Ishikawa (cell line): ENCODE measurements at regions not wholly inside any gene's neighbourhood (a gene's known extent, or its start where the extent isn't known, plus 50 kb on each side); places are given as distances from the start of the nearest gene placed in this dataset.

Experiments
- CEBPB ChIP-seq: IDR thresholded peaks from 2 replicates; pipeline ENCODE4 v1.6.1; 2012
- CREB1 ChIP-seq: IDR thresholded peaks from 2 replicates; pipeline ENCODE4 v1.6.1; 2012; ENCODE audit warnings: low read depth
- EGR1 ChIP-seq: IDR thresholded peaks from 2 replicates; pipeline ENCODE4 v1.6.1; 2012
- EP300 ChIP-seq: IDR thresholded peaks from 2 replicates; pipeline ENCODE4 v1.6.1; 2012; ENCODE audit warnings: borderline replicate concordance
- FOXM1 ChIP-seq: IDR thresholded peaks from 2 replicates; pipeline ENCODE4 v1.6.1; 2012; ENCODE audit warnings: low read depth, borderline replicate concordance
- MAX ChIP-seq: IDR thresholded peaks from 2 replicates; pipeline ENCODE4 v1.6.1; 2012
- NFIC ChIP-seq: IDR thresholded peaks from 2 replicates; pipeline ENCODE4 v1.6.1; 2012
- RAD21 ChIP-seq: IDR thresholded peaks from 2 replicates; pipeline ENCODE4 v1.6.1; 2012; ENCODE audit warnings: low read depth
- TAF1 ChIP-seq: IDR thresholded peaks from 2 replicates; pipeline ENCODE4 v1.6.1; 2012; ENCODE audit warnings: low read depth, mild to moderate bottlenecking
- TCF12 ChIP-seq: IDR thresholded peaks from 2 replicates; pipeline ENCODE4 v1.6.1; 2012; ENCODE audit warnings: low read depth
- TEAD4 ChIP-seq: IDR thresholded peaks from 2 replicates; pipeline ENCODE4 v1.6.1; 2012
- YY1 ChIP-seq: IDR thresholded peaks from 2 replicates; pipeline ENCODE4 v1.6.1; 2012; ENCODE audit warnings: low read depth
- ZBTB7A ChIP-seq: IDR thresholded peaks from 2 replicates; pipeline ENCODE4 v1.6.1; 2012; ENCODE audit warnings: low read depth
- TF ChIP-seq, protein P1 (sequence below): IDR thresholded peaks from 2 replicates; pipeline ENCODE4 v1.6.1; 2012; ENCODE audit warnings: low read depth, mild to moderate bottlenecking

DNA sequence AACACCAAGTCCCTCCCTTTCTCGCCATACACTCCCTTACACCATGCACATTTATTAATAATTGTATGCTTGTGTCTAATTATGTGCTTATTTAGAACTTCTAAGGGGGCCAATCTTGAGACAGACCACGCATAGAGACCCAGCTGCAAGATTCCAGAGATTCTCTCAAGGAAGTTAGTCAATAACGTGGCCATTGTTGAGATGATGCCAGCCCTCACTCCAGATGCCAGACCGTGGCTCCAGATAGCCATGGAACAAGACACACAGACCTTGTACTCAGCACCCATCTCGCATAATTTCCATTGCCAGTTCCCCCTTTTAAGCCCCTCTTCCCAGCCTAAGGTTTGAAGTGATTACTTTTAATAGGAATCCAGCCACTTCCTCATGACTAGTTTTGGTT, 62.4 kb downstream of the DIRAS3 start:
- TF ChIP-seq FOXM1 (no peak), TAF1 (no peak), CEBPB (no peak), RAD21 (no peak), MAX (no peak), CREB1 (no peak), YY1 (no peak), TCF12 (no peak), EGR1 (no peak), EP300 (no peak), ZBTB7A (no peak), NFIC (no peak), TEAD4 (no peak)
- TF ChIP-seq, protein P1, sequence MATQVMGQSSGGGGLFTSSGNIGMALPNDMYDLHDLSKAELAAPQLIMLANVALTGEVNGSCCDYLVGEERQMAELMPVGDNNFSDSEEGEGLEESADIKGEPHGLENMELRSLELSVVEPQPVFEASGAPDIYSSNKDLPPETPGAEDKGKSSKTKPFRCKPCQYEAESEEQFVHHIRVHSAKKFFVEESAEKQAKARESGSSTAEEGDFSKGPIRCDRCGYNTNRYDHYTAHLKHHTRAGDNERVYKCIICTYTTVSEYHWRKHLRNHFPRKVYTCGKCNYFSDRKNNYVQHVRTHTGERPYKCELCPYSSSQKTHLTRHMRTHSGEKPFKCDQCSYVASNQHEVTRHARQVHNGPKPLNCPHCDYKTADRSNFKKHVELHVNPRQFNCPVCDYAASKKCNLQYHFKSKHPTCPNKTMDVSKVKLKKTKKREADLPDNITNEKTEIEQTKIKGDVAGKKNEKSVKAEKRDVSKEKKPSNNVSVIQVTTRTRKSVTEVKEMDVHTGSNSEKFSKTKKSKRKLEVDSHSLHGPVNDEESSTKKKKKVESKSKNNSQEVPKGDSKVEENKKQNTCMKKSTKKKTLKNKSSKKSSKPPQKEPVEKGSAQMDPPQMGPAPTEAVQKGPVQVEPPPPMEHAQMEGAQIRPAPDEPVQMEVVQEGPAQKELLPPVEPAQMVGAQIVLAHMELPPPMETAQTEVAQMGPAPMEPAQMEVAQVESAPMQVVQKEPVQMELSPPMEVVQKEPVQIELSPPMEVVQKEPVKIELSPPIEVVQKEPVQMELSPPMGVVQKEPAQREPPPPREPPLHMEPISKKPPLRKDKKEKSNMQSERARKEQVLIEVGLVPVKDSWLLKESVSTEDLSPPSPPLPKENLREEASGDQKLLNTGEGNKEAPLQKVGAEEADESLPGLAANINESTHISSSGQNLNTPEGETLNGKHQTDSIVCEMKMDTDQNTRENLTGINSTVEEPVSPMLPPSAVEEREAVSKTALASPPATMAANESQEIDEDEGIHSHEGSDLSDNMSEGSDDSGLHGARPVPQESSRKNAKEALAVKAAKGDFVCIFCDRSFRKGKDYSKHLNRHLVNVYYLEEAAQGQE = no peak
